Neural cell (in vitro differentiated cells): ENCODE measurements at regions not wholly inside any gene's neighbourhood (a gene's known extent, or its start where the extent isn't known, plus 50 kb on each side); places are given as distances from the start of the nearest gene placed in this dataset.
A peak's percentile ranks its signal among the peaks of the same experiment; 100 is the strongest.

Experiments used
- H2AFZ ChIP-seq: fragments of 200-600, 300-800 bp; sonication (generic), shearing (Covaris generic); 2 replicates; pipeline ENCODE4 v1.6.0; 2014; ENCODE audit warnings: low read depth, mild to moderate bottlenecking, antibody characterized with exemption, low read length, moderate library complexity
- H3F3A ChIP-seq: fragments of 200-600 bp; shearing (Covaris generic); 2 replicates; pipeline ENCODE4 v1.6.1; 2016; ENCODE audit warnings: mild to moderate bottlenecking, moderate library complexity, mixed read lengths, antibody characterized with exemption, low read length; ENCODE audit not compliant: insufficient read depth, poor library complexity, severe bottlenecking
- H3K27ac ChIP-seq: fragments of 200-600, 300-800 bp; sonication (generic), shearing (Covaris generic); 2 replicates; pipeline ENCODE4 v1.5.1; 2014; ENCODE audit warnings: mild to moderate bottlenecking, low read length, moderate library complexity
- H3K27me3 ChIP-seq: fragments of 300-800, 200-600 bp; sonication (generic), shearing (Covaris generic); 2 replicates; pipeline ENCODE4 v1.6.0; 2014; ENCODE audit warnings: mild to moderate bottlenecking, low read depth, low read length, moderate library complexity; ENCODE audit not compliant: insufficient read depth
- H3K36me3 ChIP-seq: fragments of 300-800, 200-600 bp; sonication (generic), shearing (Covaris generic); 2 replicates; pipeline ENCODE4 v1.5.1; 2014; ENCODE audit warnings: mild to moderate bottlenecking, antibody characterized with exemption, low read length, moderate library complexity; ENCODE audit not compliant: insufficient read depth
- H3K4me2 ChIP-seq: fragments of 300-800, 200-600 bp; sonication (generic), shearing (Covaris generic); 2 replicates; pipeline ENCODE4 v1.6.0; 2014; ENCODE audit warnings: mild to moderate bottlenecking, low read length
- H3K4me3 ChIP-seq: fragments of 300-800, 200-600 bp; sonication (generic), shearing (Covaris generic); 2 replicates; pipeline ENCODE4 v1.5.1; 2014; ENCODE audit warnings: mild to moderate bottlenecking, low read length, moderate library complexity
- H3K79me2 ChIP-seq: fragments of 200-600 bp; shearing (Covaris generic); replicated peaks from 2 replicates; pipeline ENCODE4 v1.6.0; 2014; ENCODE audit warnings: mild to moderate bottlenecking, low read length, moderate library complexity; ENCODE audit not compliant: insufficient read depth
- H3K9ac ChIP-seq: fragments of 300-800, 200-600 bp; sonication (generic), shearing (Covaris generic); 2 replicates; pipeline ENCODE4 v1.6.1; 2016; ENCODE audit warnings: mild to moderate bottlenecking, low read length, mixed read lengths
- H3K9me2 ChIP-seq: fragments of 200-600 bp; shearing (Covaris generic); 2 replicates; pipeline ENCODE4 v1.6.1; 2016; ENCODE audit warnings: mild to moderate bottlenecking, low read length, mixed read lengths; ENCODE audit not compliant: insufficient read depth
- H3K9me3 ChIP-seq: fragments of 200-600, 300-800 bp; sonication (generic), shearing (Covaris generic); 2 replicates; pipeline ENCODE4 v1.6.1; 2016; ENCODE audit warnings: mild to moderate bottlenecking, mixed run types, low read length, moderate library complexity, mixed read lengths
- H4K20me1 ChIP-seq: fragments of 200-600 bp; shearing (Covaris generic); 2 replicates; pipeline ENCODE4 v1.6.1; 2016; ENCODE audit warnings: mild to moderate bottlenecking, mixed run types; ENCODE audit not compliant: insufficient read depth
- EP300 ChIP-seq: fragments of 450-650 bp; conservative IDR thresholded peaks from 2 replicates; pipeline ENCODE4 v1.6.1; 2014; ENCODE audit warnings: antibody characterized with exemption, mild to moderate bottlenecking, moderate library complexity; ENCODE audit not compliant: poor library complexity, severe bottlenecking
- EZH2 ChIP-seq: fragments of 200-600, 300-800 bp; shearing (Covaris generic), sonication (generic); IDR thresholded peaks from 2 replicates; pipeline ENCODE4 v1.6.1; 2014; ENCODE audit warnings: antibody characterized with exemption, low read length, borderline replicate concordance, mild to moderate bottlenecking; ENCODE audit not compliant: insufficient read depth, poor library complexity, severe bottlenecking
- MXI1 ChIP-seq: fragments of 450-650 bp; conservative IDR thresholded peaks from 2 replicates; pipeline ENCODE4 v1.6.1; 2014; ENCODE audit warnings: antibody characterized with exemption, mild to moderate bottlenecking; ENCODE audit not compliant: poor library complexity, severe bottlenecking
- POLR2AphosphoS5 ChIP-seq: IDR thresholded peaks from 2 replicates; pipeline ENCODE4 v1.6.1; 2012
- RAD21 ChIP-seq: fragments of 450-650 bp; conservative IDR thresholded peaks from 2 replicates; pipeline ENCODE4 v1.6.1; 2014; ENCODE audit warnings: antibody characterized with exemption, mild to moderate bottlenecking, moderate library complexity
- SMC3 ChIP-seq: fragments of 450-650 bp; conservative IDR thresholded peaks from 2 replicates; pipeline ENCODE4 v1.6.1; 2014; ENCODE audit warnings: antibody characterized with exemption, mild to moderate bottlenecking, moderate library complexity; ENCODE audit not compliant: poor library complexity
- TAF1 ChIP-seq: IDR thresholded peaks from 2 replicates; pipeline ENCODE4 v1.6.1; 2012; ENCODE audit warnings: low read depth
- TF ChIP-seq, protein P1 (sequence below): fragments of 450-650 bp; IDR thresholded peaks from 2 replicates; pipeline ENCODE4 v1.5.1; 2014; ENCODE audit warnings: antibody characterized with exemption, mild to moderate bottlenecking, moderate library complexity; ENCODE audit not compliant: poor library complexity, severe bottlenecking
- TF ChIP-seq, protein P2 (sequence below): IDR thresholded peaks from 2 replicates; pipeline ENCODE4 v1.6.1; 2012; ENCODE audit warnings: borderline replicate concordance

DNA sequence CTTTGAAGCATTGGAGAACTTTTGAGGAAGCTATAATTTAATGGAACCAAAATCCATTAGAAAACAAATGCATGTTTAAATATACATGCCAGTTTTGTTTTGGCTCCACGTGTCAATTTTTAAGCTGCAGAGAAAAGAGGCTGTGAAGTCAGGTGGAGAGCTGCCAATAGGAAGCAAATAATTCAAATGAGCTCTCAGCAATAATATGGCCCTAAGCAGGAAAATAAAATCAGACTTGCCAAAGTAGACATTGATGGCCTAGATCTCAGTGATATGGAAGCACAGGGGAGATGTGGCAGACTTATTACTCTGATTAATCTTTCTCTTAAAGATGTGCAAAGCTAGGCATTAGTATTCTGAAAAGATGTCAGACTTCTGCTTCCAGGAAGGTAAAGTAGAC, 769.8 kb upstream of the NDST4 start:
- Histone ChIP-seq H4K20me1 (no peaks in the 10 kb centered on the region), H3K4me2 (no peak overlapping the region), H3F3A (no peaks in the 10 kb centered on the region), H3K27me3 (no peaks in the 10 kb centered on the region), H3K9me2 (no peaks in the 10 kb centered on the region), H2AFZ (no peak overlapping the region), H3K9ac (no peak overlapping the region), H3K36me3 (no peaks in the 10 kb centered on the region), H3K9me3 (no peaks in the 10 kb centered on the region), H3K4me3 (no peak overlapping the region), H3K27ac (peak overlapping the region; percentile 9), H3K79me2 (no peaks in the 10 kb centered on the region)
- TF ChIP-seq SMC3 (no peak), TAF1 (no peak), RAD21 (no peak), POLR2AphosphoS5 (peak; percentile 82), EP300 (peak; percentile 96), EZH2 (no peak), MXI1 (no peak)
- TF ChIP-seq, protein P1, sequence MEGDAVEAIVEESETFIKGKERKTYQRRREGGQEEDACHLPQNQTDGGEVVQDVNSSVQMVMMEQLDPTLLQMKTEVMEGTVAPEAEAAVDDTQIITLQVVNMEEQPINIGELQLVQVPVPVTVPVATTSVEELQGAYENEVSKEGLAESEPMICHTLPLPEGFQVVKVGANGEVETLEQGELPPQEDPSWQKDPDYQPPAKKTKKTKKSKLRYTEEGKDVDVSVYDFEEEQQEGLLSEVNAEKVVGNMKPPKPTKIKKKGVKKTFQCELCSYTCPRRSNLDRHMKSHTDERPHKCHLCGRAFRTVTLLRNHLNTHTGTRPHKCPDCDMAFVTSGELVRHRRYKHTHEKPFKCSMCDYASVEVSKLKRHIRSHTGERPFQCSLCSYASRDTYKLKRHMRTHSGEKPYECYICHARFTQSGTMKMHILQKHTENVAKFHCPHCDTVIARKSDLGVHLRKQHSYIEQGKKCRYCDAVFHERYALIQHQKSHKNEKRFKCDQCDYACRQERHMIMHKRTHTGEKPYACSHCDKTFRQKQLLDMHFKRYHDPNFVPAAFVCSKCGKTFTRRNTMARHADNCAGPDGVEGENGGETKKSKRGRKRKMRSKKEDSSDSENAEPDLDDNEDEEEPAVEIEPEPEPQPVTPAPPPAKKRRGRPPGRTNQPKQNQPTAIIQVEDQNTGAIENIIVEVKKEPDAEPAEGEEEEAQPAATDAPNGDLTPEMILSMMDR = no peak
- TF ChIP-seq, protein P2, sequence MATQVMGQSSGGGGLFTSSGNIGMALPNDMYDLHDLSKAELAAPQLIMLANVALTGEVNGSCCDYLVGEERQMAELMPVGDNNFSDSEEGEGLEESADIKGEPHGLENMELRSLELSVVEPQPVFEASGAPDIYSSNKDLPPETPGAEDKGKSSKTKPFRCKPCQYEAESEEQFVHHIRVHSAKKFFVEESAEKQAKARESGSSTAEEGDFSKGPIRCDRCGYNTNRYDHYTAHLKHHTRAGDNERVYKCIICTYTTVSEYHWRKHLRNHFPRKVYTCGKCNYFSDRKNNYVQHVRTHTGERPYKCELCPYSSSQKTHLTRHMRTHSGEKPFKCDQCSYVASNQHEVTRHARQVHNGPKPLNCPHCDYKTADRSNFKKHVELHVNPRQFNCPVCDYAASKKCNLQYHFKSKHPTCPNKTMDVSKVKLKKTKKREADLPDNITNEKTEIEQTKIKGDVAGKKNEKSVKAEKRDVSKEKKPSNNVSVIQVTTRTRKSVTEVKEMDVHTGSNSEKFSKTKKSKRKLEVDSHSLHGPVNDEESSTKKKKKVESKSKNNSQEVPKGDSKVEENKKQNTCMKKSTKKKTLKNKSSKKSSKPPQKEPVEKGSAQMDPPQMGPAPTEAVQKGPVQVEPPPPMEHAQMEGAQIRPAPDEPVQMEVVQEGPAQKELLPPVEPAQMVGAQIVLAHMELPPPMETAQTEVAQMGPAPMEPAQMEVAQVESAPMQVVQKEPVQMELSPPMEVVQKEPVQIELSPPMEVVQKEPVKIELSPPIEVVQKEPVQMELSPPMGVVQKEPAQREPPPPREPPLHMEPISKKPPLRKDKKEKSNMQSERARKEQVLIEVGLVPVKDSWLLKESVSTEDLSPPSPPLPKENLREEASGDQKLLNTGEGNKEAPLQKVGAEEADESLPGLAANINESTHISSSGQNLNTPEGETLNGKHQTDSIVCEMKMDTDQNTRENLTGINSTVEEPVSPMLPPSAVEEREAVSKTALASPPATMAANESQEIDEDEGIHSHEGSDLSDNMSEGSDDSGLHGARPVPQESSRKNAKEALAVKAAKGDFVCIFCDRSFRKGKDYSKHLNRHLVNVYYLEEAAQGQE = peak; percentile 43

- no peak overlapping the region for H3K9ac ChIP-seq
- no peaks in the 10 kb centered on the region for H3K27me3 ChIP-seq
- H3K9me2 ChIP-seq = no peaks in the 10 kb centered on the region
- H3K36me3 ChIP-seq = no peaks in the 10 kb centered on the region
- no peak overlapping the region for H3K4me2 ChIP-seq
- no peak overlapping the region for H3K4me3 ChIP-seq
- H3K79me2 ChIP-seq = no peaks in the 10 kb centered on the region
- no peak overlapping the region for H2AFZ ChIP-seq
- H4K20me1 ChIP-seq = no peaks in the 10 kb centered on the region
- H3K9me3 ChIP-seq = no peaks in the 10 kb centered on the region
- TF ChIP-seq RAD21 (no peak), MXI1 (no peak), EP300 (no peak), POLR2AphosphoS5 (no peak), TAF1 (no peak), EZH2 (no peak)
- TF ChIP-seq, protein P2 = no peak
- TF ChIP-seq, protein P1 = no peak
- no peak overlapping the region for H3K27ac ChIP-seq
- no peaks in the 10 kb centered on the region for H3F3A ChIP-seq
Observed at GRCh38 chr4:115873048-115873447, 759.6 kb upstream of the NDST4 start.
